NCI-H146 (cell line): ENCODE measurements at regions not wholly inside any gene's neighbourhood (a gene's known extent, or its start where the extent isn't known, plus 50 kb on each side); places are given as distances from the start of the nearest gene placed in this dataset.
A peak's percentile ranks its signal among the peaks of the same experiment; 100 is the strongest.
"Not testable (repeated sequence)": the region's sequence is repeated elsewhere in the genome, so short reads cannot be mapped to it uniquely, and the experiment has no call there.

Experiments
- DNase-seq: peaks from one replicate; lab custom pipeline; 2025; lab: John Stamatoyannopoulos, UW

- DNase-seq: no peak
Observed at GRCh38 chr4:64967286-64967685, 558.0 kb upstream of the TECRL start.

DNA sequence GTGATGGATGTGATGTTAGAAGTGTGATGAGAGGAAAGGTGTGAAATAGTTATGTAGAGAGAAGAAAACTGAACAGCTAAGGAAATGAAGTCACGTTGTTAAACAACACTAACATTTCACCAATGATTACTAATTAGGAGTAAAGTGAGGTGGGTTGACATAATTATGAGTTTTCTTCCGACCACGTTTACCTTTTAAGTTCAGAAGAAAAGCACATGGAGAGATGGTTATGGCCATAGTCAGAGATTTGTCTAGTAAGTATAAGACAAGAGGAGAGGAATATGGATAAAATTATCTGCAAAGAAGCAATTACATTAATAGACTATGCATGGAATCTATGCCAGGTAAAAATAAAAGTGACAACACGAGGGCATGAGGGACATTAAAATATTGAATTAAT lies 551.3 kb upstream of the TECRL start:
- DNase-seq: no peak

GRCh38 chr4:64940698-64941097 lies 531.4 kb upstream of the TECRL start:
- no peak for DNase-seq

- DNase-seq: no peak
Observed at GRCh38 chr4:64935469-64936001, 526.3 kb upstream of the TECRL start.

- no peak for DNase-seq
Observed at GRCh38 chr4:64911846-64912245, 502.6 kb upstream of the TECRL start.

GRCh38 chr4:64903986-64904385 lies 494.7 kb upstream of the TECRL start:
- no peak for DNase-seq

- no peak for DNase-seq
Observed at GRCh38 chr4:64899563-64899962, 490.3 kb upstream of the TECRL start.

GRCh38 chr4:64899030-64899429 lies 489.8 kb upstream of the TECRL start:
- not testable (repeated sequence) for DNase-seq

- DNase-seq: no peak
Observed at GRCh38 chr4:64897683-64898082, 488.4 kb upstream of the TECRL start.

- no peak for DNase-seq
Observed at GRCh38 chr4:64895031-64895430, 485.8 kb upstream of the TECRL start.

DNA sequence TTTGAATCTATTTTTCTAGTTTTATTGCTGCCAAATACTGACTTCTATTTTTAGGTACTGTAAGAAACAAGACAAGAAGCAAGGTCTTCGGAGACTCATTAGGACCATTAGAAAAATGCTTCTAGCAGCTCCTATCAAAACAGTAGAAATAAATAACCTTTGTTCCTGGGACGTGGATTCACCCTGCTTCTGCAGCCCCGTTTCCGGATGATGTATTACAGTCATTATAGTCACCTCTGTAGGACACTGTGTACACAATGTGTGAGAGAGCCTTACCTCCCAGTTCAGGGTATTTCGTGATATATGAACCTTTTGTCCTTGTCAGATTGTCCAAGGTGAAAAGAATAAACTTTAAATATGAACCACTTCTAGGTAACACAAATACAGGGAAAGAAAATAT lies 484.0 kb upstream of the TECRL start:
- DNase-seq: peak; percentile 6

DNA sequence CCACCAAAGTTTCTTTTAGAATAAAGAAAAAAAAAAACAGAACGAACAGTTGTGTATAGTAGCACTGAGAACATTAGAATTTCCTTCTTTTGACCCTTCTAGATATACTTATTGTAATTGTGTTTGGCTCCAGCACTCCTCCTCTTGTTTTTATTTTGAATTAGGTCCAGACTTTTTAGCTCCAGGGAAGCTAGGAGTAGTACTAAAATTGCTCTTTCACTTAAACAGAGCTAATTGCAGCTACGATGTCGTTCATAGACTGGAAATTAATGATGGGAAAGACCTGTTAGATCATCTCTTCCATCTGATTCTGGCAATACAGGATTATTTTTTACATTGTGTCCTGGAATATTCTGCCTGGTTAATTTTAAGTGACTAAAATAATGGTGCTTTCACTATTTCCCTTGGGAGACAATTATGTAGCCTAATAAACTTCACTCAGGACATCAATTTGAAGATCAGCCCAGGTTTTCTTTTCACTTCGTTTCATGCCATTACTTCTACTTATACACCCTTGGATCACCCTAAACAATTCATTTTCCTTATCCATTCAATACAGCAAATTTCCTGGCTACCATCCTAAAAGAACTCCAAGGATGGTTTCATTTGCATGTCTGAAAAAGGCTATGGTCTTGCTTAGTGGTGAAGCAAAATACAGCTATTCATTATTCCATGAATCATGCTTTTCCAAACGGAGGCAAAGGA lies 480.8 kb upstream of the TECRL start:
- no peak for DNase-seq

- no peak for DNase-seq
Observed at GRCh38 chr4:64883087-64883807, 474.0 kb upstream of the TECRL start.

- no peak for DNase-seq
Observed at GRCh38 chr4:64882311-64883086, 473.2 kb upstream of the TECRL start.

DNA sequence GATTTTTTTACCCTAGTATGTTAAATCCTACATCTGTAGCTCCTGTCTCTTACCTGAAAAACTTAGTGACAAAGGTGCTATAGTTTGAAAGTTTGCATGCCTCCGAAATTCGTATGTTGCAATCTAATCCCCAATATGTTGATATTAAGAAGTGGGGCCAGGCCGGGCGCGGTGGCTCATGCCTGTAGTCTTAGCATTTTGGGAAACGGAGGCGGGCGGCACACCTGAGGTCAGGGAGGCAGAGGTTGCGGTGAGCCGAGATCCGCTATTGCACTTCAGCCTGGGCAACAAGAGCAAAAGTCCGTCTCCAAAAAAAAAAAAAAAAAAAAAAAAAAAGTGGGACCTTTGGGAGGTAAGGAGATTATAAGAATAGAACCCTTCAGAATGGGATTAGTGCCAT lies 471.3 kb upstream of the TECRL start:
- DNase-seq: no peak

- DNase-seq: no peak
Observed at GRCh38 chr4:64876021-64876420, 466.8 kb upstream of the TECRL start.

DNA sequence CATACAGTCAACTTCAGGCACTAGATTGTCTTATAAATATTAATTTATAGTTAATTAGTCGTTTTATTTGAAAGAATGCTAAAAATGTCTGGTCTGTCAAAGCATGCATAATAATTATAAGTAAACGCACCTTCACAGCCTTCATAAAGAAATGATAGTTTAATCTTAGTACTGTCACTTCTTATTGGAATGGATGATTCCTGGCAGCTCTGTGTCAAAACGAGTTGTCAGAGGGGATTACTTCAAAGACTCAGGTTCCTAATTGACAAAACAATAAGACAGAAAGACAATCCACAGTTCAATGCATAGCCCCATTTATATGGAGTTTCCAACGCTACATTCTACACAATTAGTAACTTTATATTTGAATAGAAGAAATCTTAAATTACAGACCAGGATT lies 461.3 kb upstream of the TECRL start:
- DNase-seq: no peak

- no peak for DNase-seq
Observed at GRCh38 chr4:64857815-64858214, 448.6 kb upstream of the TECRL start.

DNA sequence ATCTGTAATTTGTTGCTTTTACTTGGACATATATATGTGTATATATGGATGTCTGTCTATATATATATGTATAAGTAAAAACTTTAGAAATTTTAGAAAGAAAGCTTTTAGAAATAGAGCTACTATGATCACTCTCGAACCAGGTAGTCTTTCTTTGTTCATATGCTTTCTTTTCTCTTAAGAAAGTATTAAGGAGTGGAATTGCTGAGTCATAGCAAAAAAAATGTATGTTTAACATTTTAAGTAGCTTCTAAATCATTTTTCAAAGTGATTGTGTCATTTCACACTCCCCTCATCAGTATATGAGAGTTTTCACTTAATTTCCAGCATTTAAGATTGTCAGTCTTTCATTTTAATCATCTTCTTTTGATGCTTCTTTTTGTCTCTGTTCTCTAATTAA lies 447.9 kb upstream of the TECRL start:
- no peak for DNase-seq

DNA sequence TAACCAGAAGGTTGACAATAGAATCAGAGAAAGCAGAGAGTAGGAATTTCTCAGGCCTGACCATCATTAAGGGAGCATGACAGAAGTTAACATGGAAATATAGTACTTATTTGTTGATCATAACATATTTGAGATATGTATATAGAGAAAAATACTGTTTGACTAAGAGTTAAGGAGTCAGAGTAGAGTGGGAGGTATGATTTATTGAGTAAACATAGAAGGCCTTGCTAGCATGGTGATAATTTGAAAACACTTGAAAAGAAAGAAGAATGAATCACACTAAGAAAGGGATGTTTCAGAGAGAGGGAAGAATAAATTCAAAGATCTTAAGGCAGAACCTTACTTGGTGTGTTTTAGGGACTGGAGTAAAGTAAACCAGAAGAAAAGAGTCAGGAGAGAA lies 437.2 kb upstream of the TECRL start:
- no peak for DNase-seq

- no peak for DNase-seq
Observed at GRCh38 chr4:64829749-64830148, 420.5 kb upstream of the TECRL start.

DNA sequence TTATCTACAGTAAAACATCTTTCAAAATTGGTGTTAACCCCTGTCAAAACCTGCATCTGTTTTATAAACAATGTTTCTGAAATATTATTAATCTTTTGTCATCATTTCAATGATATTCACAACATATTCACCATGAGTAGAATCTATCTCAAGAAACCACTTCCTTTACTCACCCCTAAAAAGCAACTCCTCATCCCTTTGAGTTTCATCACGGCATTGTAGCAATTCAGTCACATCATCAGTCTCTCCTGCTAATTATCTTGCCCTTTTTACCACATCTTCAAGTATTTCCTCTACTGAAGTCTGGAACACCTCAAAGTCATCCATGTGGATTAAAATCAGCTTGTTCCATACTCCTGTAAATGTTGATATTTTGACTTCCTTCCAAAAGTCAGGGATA lies 415.3 kb upstream of the TECRL start:
- no peak for DNase-seq

- no peak for DNase-seq
Observed at GRCh38 chr4:64822405-64822804, 413.2 kb upstream of the TECRL start.
